H9 (cell line): ENCODE measurements at regions not wholly inside any gene's neighbourhood (a gene's known extent, or its start where the extent isn't known, plus 50 kb on each side); places are given as distances from the start of the nearest gene placed in this dataset.

ENCODE experiments used
- DNase-seq: peaks from one replicate; pipeline ENCODE4 v3.0.0-alpha.2; 2017
- H2AFZ ChIP-seq: one replicate; pipeline ENCODE4 v1.6.1; 2013; ENCODE audit warnings: mild to moderate bottlenecking, low read length, control low read depth, moderate library complexity
- H2AK5ac ChIP-seq: 2 replicates; pipeline ENCODE4 v1.6.1; 2013; ENCODE audit warnings: low read length, control low read depth, mixed read lengths; ENCODE audit not compliant: insufficient read length
- H2BK120ac ChIP-seq: one replicate; pipeline ENCODE4 v1.6.1; 2013; ENCODE audit warnings: low read depth, mild to moderate bottlenecking, low read length, control low read depth, inconsistent platforms; ENCODE audit not compliant: poor library complexity, severe bottlenecking
- H2BK12ac ChIP-seq: 2 replicates; pipeline ENCODE4 v1.6.1; 2013; ENCODE audit warnings: low read length, control low read depth, mixed read lengths, low read depth; ENCODE audit not compliant: insufficient read length
- H2BK15ac ChIP-seq: 2 replicates; pipeline ENCODE4 v1.6.1; 2013; ENCODE audit warnings: low read depth, low read length, control low read depth
- H2BK20ac ChIP-seq: one replicate; pipeline ENCODE4 v1.6.1; 2013; ENCODE audit warnings: low read depth, mild to moderate bottlenecking, low read length, control low read depth, inconsistent platforms; ENCODE audit not compliant: poor library complexity, severe bottlenecking
- H2BK5ac ChIP-seq: 2 replicates; pipeline ENCODE4 v1.6.1; 2013; ENCODE audit warnings: low read length, control low read depth, mixed read lengths; ENCODE audit not compliant: insufficient read length
- H3K14ac ChIP-seq: 2 replicates; pipeline ENCODE4 v1.6.1; 2013; ENCODE audit warnings: low read length, control low read depth; ENCODE audit not compliant: insufficient read depth
- H3K18ac ChIP-seq: 2 replicates; pipeline ENCODE4 v1.6.1; 2013; ENCODE audit warnings: low read depth, mild to moderate bottlenecking, mixed read lengths, low read length, control low read depth; ENCODE audit not compliant: insufficient read length
- H3K23ac ChIP-seq: 2 replicates; pipeline ENCODE4 v1.6.1; 2013; ENCODE audit warnings: low read length, control low read depth, mixed read lengths, low read depth; ENCODE audit not compliant: insufficient read length
- H3K23me2 ChIP-seq: 2 replicates; pipeline ENCODE4 v1.6.1; 2013; ENCODE audit warnings: low read depth, mild to moderate bottlenecking, mixed read lengths, low read length, control low read depth; ENCODE audit not compliant: insufficient read length, poor library complexity, severe bottlenecking
- H3K27ac ChIP-seq: 2 replicates; pipeline ENCODE4 v1.5.1; 2013; ENCODE audit warnings: low read length, control low read depth, mixed read lengths, low read depth; ENCODE audit not compliant: insufficient read length
- H3K27me3 ChIP-seq: 2 replicates; pipeline ENCODE4 v1.6.1; 2013; ENCODE audit warnings: low read length, control low read depth, inconsistent platforms; ENCODE audit not compliant: insufficient read depth
- H3K4ac ChIP-seq: 2 replicates; pipeline ENCODE4 v1.6.1; 2013; ENCODE audit warnings: low read depth, mild to moderate bottlenecking, control low read depth, inconsistent platforms, low read length, moderate library complexity
- H3K4me1 ChIP-seq: 2 replicates; pipeline ENCODE4 v1.6.1; 2013; ENCODE audit warnings: low read length, control low read depth, inconsistent platforms; ENCODE audit not compliant: insufficient read depth
- H3K4me2 ChIP-seq: 2 replicates; pipeline ENCODE4 v1.6.1; 2013; ENCODE audit warnings: low read length, control low read depth, mixed read lengths; ENCODE audit not compliant: insufficient read length, insufficient read depth
- H3K56ac ChIP-seq: 2 replicates; pipeline ENCODE4 v1.6.1; 2013; ENCODE audit warnings: low read depth, mild to moderate bottlenecking, mixed read lengths, low read length, control low read depth; ENCODE audit not compliant: insufficient read length
- H3K79me1 ChIP-seq: 2 replicates; pipeline ENCODE4 v1.6.1; 2013; ENCODE audit warnings: low read depth, mild to moderate bottlenecking, moderate library complexity, low read length, control low read depth, inconsistent platforms; ENCODE audit not compliant: insufficient read depth, poor library complexity, severe bottlenecking
- H3K79me2 ChIP-seq: 2 replicates; pipeline ENCODE4 v1.6.1; 2013; ENCODE audit warnings: low read length, control low read depth, inconsistent platforms; ENCODE audit not compliant: insufficient read depth
- H3K9ac ChIP-seq: 2 replicates; pipeline ENCODE4 v1.6.1; 2013; ENCODE audit warnings: low read length, control low read depth, mixed read lengths; ENCODE audit not compliant: insufficient read length; ENCODE audit errors: extremely low read depth
- H3K9me3 ChIP-seq: one replicate; pipeline ENCODE4 v1.6.1; 2013; ENCODE audit warnings: low read depth, low read length, inconsistent platforms; ENCODE audit not compliant: control insufficient read depth
- H3T11ph ChIP-seq: one replicate; pipeline ENCODE4 v1.6.1; 2013; ENCODE audit warnings: mild to moderate bottlenecking, low read length, control low read depth, inconsistent platforms
- H4K20me1 ChIP-seq: one replicate; pipeline ENCODE4 v1.6.1; 2013; ENCODE audit not compliant: control insufficient read depth, insufficient read length, insufficient read depth
- H4K5ac ChIP-seq: 2 replicates; pipeline ENCODE4 v1.6.1; 2013; ENCODE audit warnings: low read depth, mild to moderate bottlenecking, mixed read lengths, low read length, control low read depth; ENCODE audit not compliant: insufficient read length
- H4K8ac ChIP-seq: replicated peaks from 2 replicates; pipeline ENCODE4 v1.6.1; 2013; ENCODE audit warnings: low read length, control low read depth, mixed read lengths, low read depth; ENCODE audit not compliant: insufficient read length
- H4K91ac ChIP-seq: 2 replicates; pipeline ENCODE4 v1.6.1; 2013; ENCODE audit warnings: low read depth, mild to moderate bottlenecking, moderate library complexity, mixed read lengths, low read length, control low read depth; ENCODE audit not compliant: insufficient read length
- H3K27ac Mint-ChIP-seq, 3 experiments: 2 replicates in 2 of 3; 3 replicates in 1 of 3; pipeline ENCODE4 v1.8.0; 2020 to 2021; ENCODE audit warnings: mixed read lengths in 3 of 3, mild to moderate bottlenecking in 1 of 3, moderate library complexity in 1 of 3
- H3K27me3 Mint-ChIP-seq: 2 replicates; pipeline ENCODE4 v1.8.0; 2021; ENCODE audit warnings: low read depth, mild to moderate bottlenecking, moderate library complexity, mixed read lengths
- H3K36me3 Mint-ChIP-seq, 3 experiments: 2 replicates in 2 of 3; 3 replicates in 1 of 3; pipeline ENCODE4 v1.8.0; 2020 to 2021; ENCODE audit warnings: low read depth in 3 of 3, mixed read lengths in 3 of 3; ENCODE audit not compliant: insufficient read depth in 1 of 3
- H3K4me1 Mint-ChIP-seq, 2 experiments: 2 replicates each; pipeline ENCODE4 v1.8.0; 2020; ENCODE audit warnings: mixed read lengths in 2 of 2
- H3K4me3 Mint-ChIP-seq, 2 experiments: 2 replicates in 1 of 2; 3 replicates in 1 of 2; pipeline ENCODE4 v1.8.0; 2020 to 2021; ENCODE audit warnings: mild to moderate bottlenecking in 2 of 2, mixed read lengths in 2 of 2, moderate library complexity in 1 of 2
- H3K9me3 Mint-ChIP-seq, 2 experiments: 2 replicates in 1 of 2; 3 replicates in 1 of 2; pipeline ENCODE4 v1.8.0; 2020; ENCODE audit warnings: mild to moderate bottlenecking in 2 of 2, mixed read lengths in 2 of 2, moderate library complexity in 1 of 2
- WGBS: extraction: QIAGEN DNeasy Blood & Tissue Kit; methylation state at CpG from one replicate; pipeline ENCODE4 v1.1.7; 2013; ENCODE audit warnings: missing lambda C conversion rate, low lambda C conversion rate, mixed read lengths; ENCODE audit not compliant: insufficient read length; ENCODE audit errors: extremely low coverage; 5-methylcytosine and 5-hydroxymethylcytosine counted together
- TF ChIP-seq, protein P1 (sequence below): fragments of 200-600 bp; sonication (generic); conservative IDR thresholded peaks from 3 replicates; pipeline ENCODE4 v1.8.0; 2021; ENCODE audit warnings: antibody characterized with exemption, mild to moderate bottlenecking

DNA sequence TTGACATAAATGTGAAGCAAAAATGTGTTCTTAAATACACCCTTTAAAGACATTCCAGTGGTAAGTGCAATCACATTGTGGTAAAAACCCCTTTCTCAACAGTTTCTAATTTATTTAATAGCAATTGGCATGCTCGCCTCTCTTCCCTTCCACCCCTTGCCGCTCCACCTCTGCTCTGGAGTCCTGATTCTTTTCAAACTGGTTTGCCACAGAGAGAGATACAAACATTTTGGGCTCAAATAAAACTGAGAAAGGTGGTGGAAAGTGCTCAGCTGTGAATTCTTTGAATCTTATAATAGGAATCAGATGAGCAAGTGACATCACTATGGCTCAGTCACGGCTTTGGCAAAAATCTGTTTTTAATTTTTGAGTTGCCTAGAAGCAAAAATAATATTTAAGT is 993.9 kb downstream of the GALC start:
- Histone ChIP-seq H3K79me2 (no peaks in the 10 kb centered on the region), H3K23me2 (no peaks in the 10 kb centered on the region), H3K4ac (no peak overlapping the region), H2BK20ac (no peak overlapping the region), H3K9me3 (no peaks in the 10 kb centered on the region), H3K23ac (no peak overlapping the region), H4K5ac (no peak overlapping the region), H3K9ac (no peak overlapping the region), H3K79me1 (no peaks in the 10 kb centered on the region), H2BK120ac (no peak overlapping the region), H3K4me2 (no peak overlapping the region), H2BK5ac (no peak overlapping the region), H2BK15ac (no peak overlapping the region), H3T11ph (no peak overlapping the region), H3K4me1 (no peaks in the 10 kb centered on the region), H4K8ac (no peak overlapping the region), H3K18ac (no peak overlapping the region), H4K91ac (no peak overlapping the region), H3K27ac (no peak overlapping the region), H4K20me1 (no peaks in the 10 kb centered on the region), H3K27me3 (no peaks in the 10 kb centered on the region), H2AK5ac (no peak overlapping the region), H2BK12ac (no peak overlapping the region), H3K56ac (no peak overlapping the region), H3K14ac (no peak overlapping the region), H2AFZ (no peak overlapping the region)
- Mint-ChIP-seq H3K9me3 (no peaks in the 10 kb centered on the region), H3K27me3 (no peaks in the 10 kb centered on the region; the same call in 1 of the 2 replicates), H3K4me1 (no peaks in the 10 kb centered on the region), H3K36me3 (no peaks in the 10 kb centered on the region), H3K4me3 (no peak overlapping the region), H3K27ac (no peak overlapping the region)
- DNase-seq: no peak
- no CpG with 5 or more reads among the region's 3 CpGs for WGBS
- TF ChIP-seq, protein P1, sequence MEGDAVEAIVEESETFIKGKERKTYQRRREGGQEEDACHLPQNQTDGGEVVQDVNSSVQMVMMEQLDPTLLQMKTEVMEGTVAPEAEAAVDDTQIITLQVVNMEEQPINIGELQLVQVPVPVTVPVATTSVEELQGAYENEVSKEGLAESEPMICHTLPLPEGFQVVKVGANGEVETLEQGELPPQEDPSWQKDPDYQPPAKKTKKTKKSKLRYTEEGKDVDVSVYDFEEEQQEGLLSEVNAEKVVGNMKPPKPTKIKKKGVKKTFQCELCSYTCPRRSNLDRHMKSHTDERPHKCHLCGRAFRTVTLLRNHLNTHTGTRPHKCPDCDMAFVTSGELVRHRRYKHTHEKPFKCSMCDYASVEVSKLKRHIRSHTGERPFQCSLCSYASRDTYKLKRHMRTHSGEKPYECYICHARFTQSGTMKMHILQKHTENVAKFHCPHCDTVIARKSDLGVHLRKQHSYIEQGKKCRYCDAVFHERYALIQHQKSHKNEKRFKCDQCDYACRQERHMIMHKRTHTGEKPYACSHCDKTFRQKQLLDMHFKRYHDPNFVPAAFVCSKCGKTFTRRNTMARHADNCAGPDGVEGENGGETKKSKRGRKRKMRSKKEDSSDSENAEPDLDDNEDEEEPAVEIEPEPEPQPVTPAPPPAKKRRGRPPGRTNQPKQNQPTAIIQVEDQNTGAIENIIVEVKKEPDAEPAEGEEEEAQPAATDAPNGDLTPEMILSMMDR: no peak
